ENCODE measurements at regions not wholly inside any gene's neighbourhood (a gene's known extent, or its start where the extent isn't known, plus 50 kb on each side); places are given as distances from the start of the nearest gene placed in this dataset.

GRCh38 chr18:38459131-38459994 is 893.8 kb upstream of the CELF4 start:
- Histone ChIP-seq H3K4me2 (ENCODE audit: low read length) (no peak overlapping the region), H3K79me2 (ENCODE audit: insufficient read depth, low read depth, low read length) (no peaks in the 10 kb centered on the region), H3K27ac (ENCODE audit: low read depth, low read length, poor library complexity, severe bottlenecking) (no peak overlapping the region), H3K4me3 (ENCODE audit: low read depth, low read length, poor library complexity, severe bottlenecking) (no peak overlapping the region), H3K9me3 (ENCODE audit: low read length) (no peaks in the 10 kb centered on the region), H3K9me2 (ENCODE audit: insufficient read depth, low read length) (no peaks in the 10 kb centered on the region), H4K20me1 (ENCODE audit: insufficient read depth, low read length) (no peaks in the 10 kb centered on the region), H3K4me1 (ENCODE audit: insufficient read depth, low read length, poor library complexity, severe bottlenecking) (no peaks in the 10 kb centered on the region), H2AFZ (ENCODE audit: low read length) (no peak overlapping the region), H3K36me3 (ENCODE audit: insufficient read depth, low read length) (no peaks in the 10 kb centered on the region)
- CTCF ChIA-PET (ENCODE audit: unreplicated experiment) = no interaction called here
- POLR2A ChIA-PET = interaction anchor here (0.8 kb wide), 1 partner anchor 22 kb away, joined by 3 read pairs; no protein-coding TSS in a partner anchor
- TF ChIP-seq CTCF (conservative IDR thresholded peaks at IDR 0.05; ENCODE audit: low read length) (no peak), EZH2phosphoT487 (IDR thresholded peaks at IDR 0.05; ENCODE audit: borderline replicate concordance, low read depth, low read length) (no peak)
- BruUV-seq (replicated peaks) = no TSS peak
- no peak for DNase-seq (ENCODE audit: low spot score)
- intact Hi-C loops (cut with micrococcal nuclease; ENCODE audit: unreplicated experiment) = no loop called here

GRCh38 chr18:38458698-38459097 is 893.1 kb upstream of the CELF4 start:
- Histone ChIP-seq H3K27ac (ENCODE audit: low read depth, low read length, poor library complexity, severe bottlenecking) (no peak overlapping the region), H3K4me2 (ENCODE audit: low read length) (no peak overlapping the region), H3K9me2 (ENCODE audit: insufficient read depth, low read length) (no peaks in the 10 kb centered on the region), H4K20me1 (ENCODE audit: insufficient read depth, low read length) (no peaks in the 10 kb centered on the region), H3K4me1 (ENCODE audit: insufficient read depth, low read length, poor library complexity, severe bottlenecking) (no peaks in the 10 kb centered on the region), H2AFZ (ENCODE audit: low read length) (no peak overlapping the region), H3K79me2 (ENCODE audit: insufficient read depth, low read depth, low read length) (no peaks in the 10 kb centered on the region), H3K4me3 (ENCODE audit: low read depth, low read length, poor library complexity, severe bottlenecking) (no peak overlapping the region), H3K36me3 (ENCODE audit: insufficient read depth, low read length) (no peaks in the 10 kb centered on the region), H3K9me3 (ENCODE audit: low read length) (no peaks in the 10 kb centered on the region)
- no TSS peak for BruUV-seq (replicated peaks)
- DNase-seq (ENCODE audit: low spot score) = no peak
- CTCF ChIA-PET (ENCODE audit: unreplicated experiment) = no interaction called here
- no peak for TF ChIP-seq EZH2phosphoT487 (IDR thresholded peaks at IDR 0.05; ENCODE audit: borderline replicate concordance, low read depth, low read length)
- no peak for TF ChIP-seq CTCF (conservative IDR thresholded peaks at IDR 0.05; ENCODE audit: low read length)
- intact Hi-C loops (cut with micrococcal nuclease; ENCODE audit: unreplicated experiment) = no loop called here
- POLR2A ChIA-PET = interaction anchor here (0.6 to 0.8 kb wide), 2 partner anchors 22 to 290 kb away, joined by 3 to 8 read pairs; no protein-coding TSS in a partner anchor

- Histone ChIP-seq H3K36me3 (ENCODE audit: insufficient read depth, low read length) (no peaks in the 10 kb centered on the region), H3K79me2 (ENCODE audit: insufficient read depth, low read depth, low read length) (no peaks in the 10 kb centered on the region), H3K4me1 (ENCODE audit: insufficient read depth, low read length, poor library complexity, severe bottlenecking) (no peaks in the 10 kb centered on the region), H3K9me2 (ENCODE audit: insufficient read depth, low read length) (no peaks in the 10 kb centered on the region), H3K4me2 (ENCODE audit: low read length) (no peak overlapping the region), H2AFZ (ENCODE audit: low read length) (no peak overlapping the region), H3K27ac (ENCODE audit: low read depth, low read length, poor library complexity, severe bottlenecking) (no peak overlapping the region), H3K9me3 (ENCODE audit: low read length) (no peaks in the 10 kb centered on the region), H4K20me1 (ENCODE audit: insufficient read depth, low read length) (no peaks in the 10 kb centered on the region), H3K4me3 (ENCODE audit: low read depth, low read length, poor library complexity, severe bottlenecking) (no peak overlapping the region)
- ChIA-PET POLR2A (no interaction called here), CTCF (ENCODE audit: unreplicated experiment) (no interaction called here)
- intact Hi-C loops (cut with micrococcal nuclease; ENCODE audit: unreplicated experiment) = no loop called here
- no peak for TF ChIP-seq EZH2phosphoT487 (IDR thresholded peaks at IDR 0.05; ENCODE audit: borderline replicate concordance, low read depth, low read length)
- no peak for TF ChIP-seq CTCF (conservative IDR thresholded peaks at IDR 0.05; ENCODE audit: low read length)
- no peak for DNase-seq (ENCODE audit: low spot score)
- no TSS peak for BruUV-seq (replicated peaks)
Observed at GRCh38 chr18:38456253-38456652, 890.7 kb upstream of the CELF4 start.
